ENCODE measurements at regions not wholly inside any gene's neighbourhood (a gene's known extent, or its start where the extent isn't known, plus 50 kb on each side); places are given as distances from the start of the nearest gene placed in this dataset.

GRCh38 chr18:61710082-61710620 is 182.7 kb downstream of the RNF152 start:
- no peaks in the 10 kb centered on the region for H3K4me1 ChIP-seq
- H3K9me3 ChIP-seq = no peaks in the 10 kb centered on the region
- no peak overlapping the region for H3K27ac ChIP-seq
- TF ChIP-seq CTCF (IDR thresholded peaks at IDR 0.05) = no peak
- TF ChIP-seq POLR2A (IDR thresholded peaks at IDR 0.05) = no peak
- TF ChIP-seq EP300 (IDR thresholded peaks at IDR 0.05) = no peak
- TF ChIP-seq POLR2AphosphoS5 (IDR thresholded peaks at IDR 0.05) = no peak
- WGBS, 2 donors (ENCODE audit: low coverage in 1 of 2) = no CpG with 5 or more reads among the region's 1 CpG
- H3K4me3 ChIP-seq = no peak overlapping the region
- no peaks in the 10 kb centered on the region for H3K36me3 ChIP-seq
- H3K27me3 ChIP-seq = no peaks in the 10 kb centered on the region
- ATAC-seq = no peak

- Histone ChIP-seq H3K36me3 (no peaks in the 10 kb centered on the region), H3K9me3 (no peaks in the 10 kb centered on the region), H3K27me3 (no peaks in the 10 kb centered on the region), H3K4me3 (no peak overlapping the region), H3K4me1 (no peaks in the 10 kb centered on the region), H3K27ac (no peak overlapping the region)
- TF ChIP-seq CTCF (IDR thresholded peaks at IDR 0.05) (no peak), EP300 (IDR thresholded peaks at IDR 0.05) (no peak)
- no peak for ATAC-seq
- WGBS, 2 donors (ENCODE audit: low coverage in 1 of 2) = 70% methylated on average over 3 of the region's 3 CpGs
Measured at GRCh38 chr18:61706276-61706915, 186.4 kb downstream of the RNF152 start.

DNA sequence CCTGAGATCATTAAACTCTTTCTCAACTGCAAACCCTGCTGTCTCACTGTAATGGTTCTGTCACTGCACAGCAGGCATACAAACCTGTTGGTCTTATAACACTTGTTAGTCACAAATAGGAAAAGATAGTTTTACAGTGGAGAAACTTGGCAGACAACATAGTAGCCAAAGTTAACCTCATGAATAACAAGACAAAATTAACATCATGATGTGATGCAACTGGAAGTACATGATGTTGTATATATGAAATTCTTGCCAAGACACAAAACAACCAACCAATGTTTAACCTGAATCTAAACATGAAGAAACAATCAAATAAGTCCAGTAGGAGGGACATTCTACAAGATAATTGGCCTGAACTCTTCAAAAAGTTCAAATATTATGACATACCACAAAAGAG is 189.3 kb downstream of the RNF152 start:
- H3K4me3 ChIP-seq = no peak overlapping the region
- H3K27ac ChIP-seq = no peak overlapping the region
- H3K36me3 ChIP-seq = no peaks in the 10 kb centered on the region
- H3K4me1 ChIP-seq = no peaks in the 10 kb centered on the region
- no peaks in the 10 kb centered on the region for H3K9me3 ChIP-seq
- TF ChIP-seq CTCF (IDR thresholded peaks at IDR 0.05) (no peak), EP300 (IDR thresholded peaks at IDR 0.05) (no peak), POLR2AphosphoS5 (IDR thresholded peaks at IDR 0.05) (no peak), POLR2A (IDR thresholded peaks at IDR 0.05) (no peak)
- ATAC-seq = no peak
- no peaks in the 10 kb centered on the region for H3K27me3 ChIP-seq

GRCh38 chr18:61702007-61702406 is 190.8 kb downstream of the RNF152 start:
- Histone ChIP-seq H3K4me1 (no peaks in the 10 kb centered on the region), H3K9me3 (no peaks in the 10 kb centered on the region), H3K36me3 (no peaks in the 10 kb centered on the region), H3K27me3 (no peaks in the 10 kb centered on the region), H3K27ac (no peak overlapping the region), H3K4me3 (no peak overlapping the region)
- TF ChIP-seq POLR2A (IDR thresholded peaks at IDR 0.05) (no peak), CTCF (IDR thresholded peaks at IDR 0.05) (no peak), POLR2AphosphoS5 (IDR thresholded peaks at IDR 0.05) (no peak), EP300 (IDR thresholded peaks at IDR 0.05) (no peak)
- 75 to 76% methylated on average over 3 of the region's 3 CpGs for WGBS, 2 donors (ENCODE audit: low coverage in 1 of 2)
- ATAC-seq = no peak

DNA sequence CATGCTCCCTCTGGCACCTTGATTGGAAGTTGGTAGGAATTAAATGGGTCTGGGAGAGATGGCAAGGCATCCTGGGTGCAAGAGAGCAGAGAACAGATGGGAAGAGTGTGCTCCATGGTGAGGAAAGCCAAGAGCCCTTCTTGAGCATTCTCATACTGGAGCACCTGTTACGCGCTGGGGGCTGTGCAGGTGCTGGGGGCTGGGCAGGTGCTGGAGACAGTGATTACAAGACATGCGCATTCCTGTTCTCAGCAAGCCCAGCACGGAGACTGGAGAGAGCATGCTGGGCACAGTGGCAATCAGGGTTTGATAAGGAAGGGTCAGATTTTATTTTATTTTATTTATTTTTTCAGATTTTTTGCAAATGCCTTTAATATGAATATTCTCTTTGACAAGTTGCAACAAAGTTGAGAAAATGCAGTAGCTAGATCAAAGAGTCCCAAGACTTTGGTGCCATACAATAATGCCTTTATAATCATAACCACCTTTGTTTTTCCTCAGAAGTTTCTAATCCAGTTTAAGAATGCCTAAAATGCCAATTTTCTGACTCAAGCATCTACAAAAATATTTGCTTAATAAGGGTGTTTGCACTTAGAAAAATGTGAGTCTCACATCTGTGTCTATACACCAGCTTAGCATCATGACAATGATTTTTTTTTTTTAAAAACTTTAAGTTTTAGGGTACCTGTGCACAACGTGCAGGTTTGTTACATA is 193.3 kb downstream of the RNF152 start:
- peaks cover 0 to 10% (median 0%) of the 10 kb centered on the region in 3 donors for H3K9me3 ChIP-seq
- H3K4me1 ChIP-seq = no peaks in the 10 kb centered on the region
- H3K27me3 ChIP-seq = no peaks in the 10 kb centered on the region
- no peak for ATAC-seq
- no peaks in the 10 kb centered on the region for H3K36me3 ChIP-seq
- H3K27ac ChIP-seq = no peak overlapping the region
- H3K4me3 ChIP-seq = no peak overlapping the region
- TF ChIP-seq POLR2AphosphoS5 (IDR thresholded peaks at IDR 0.05) (no peak), POLR2A (IDR thresholded peaks at IDR 0.05) (no peak), CTCF (IDR thresholded peaks at IDR 0.05) (no peak), EP300 (IDR thresholded peaks at IDR 0.05) (no peak)
- 75 to 100% methylated on average over 1 to 5 of the region's 5 CpGs for WGBS, 2 donors (ENCODE audit: low coverage in 1 of 2)
